Progenitor cell of endocrine pancreas (in vitro differentiated cells): ENCODE measurements at regions not wholly inside any gene's neighbourhood (a gene's known extent, or its start where the extent isn't known, plus 50 kb on each side); places are given as distances from the start of the nearest gene placed in this dataset.

Experiments
- DNase-seq: peaks from one replicate; pipeline ENCODE4 v3.0.0; 2021; ENCODE audit warnings: low spot score; ENCODE audit not compliant: unreplicated experiment
- H3K27ac Mint-ChIP-seq: 2 replicates; pipeline ENCODE4 v1.8.0; 2021; ENCODE audit warnings: mild to moderate bottlenecking, moderate library complexity, mixed read lengths
- H3K27me3 Mint-ChIP-seq: 2 replicates; pipeline ENCODE4 v1.8.0; 2021; ENCODE audit warnings: mixed read lengths
- H3K36me3 Mint-ChIP-seq: 2 replicates; pipeline ENCODE4 v1.8.0; 2022; ENCODE audit warnings: mixed read lengths; ENCODE audit not compliant: insufficient read depth
- H3K4me1 Mint-ChIP-seq: 2 replicates; pipeline ENCODE4 v1.8.0; 2021; ENCODE audit warnings: low read depth, mixed read lengths
- H3K4me3 Mint-ChIP-seq: 2 replicates; pipeline ENCODE4 v1.8.0; 2021; ENCODE audit warnings: low read depth, mild to moderate bottlenecking, moderate library complexity, mixed read lengths
- H3K9me3 Mint-ChIP-seq: 2 replicates; pipeline ENCODE4 v1.8.0; 2021; ENCODE audit warnings: low read depth, mixed read lengths
- CTCF ChIP-seq: fragments of 200-600 bp; sonication (generic); IDR thresholded peaks from one replicate; pipeline ENCODE4 v1.5.0; 2021; ENCODE audit warnings: antibody characterized with exemption, mild to moderate bottlenecking; ENCODE audit not compliant: unreplicated experiment

DNA sequence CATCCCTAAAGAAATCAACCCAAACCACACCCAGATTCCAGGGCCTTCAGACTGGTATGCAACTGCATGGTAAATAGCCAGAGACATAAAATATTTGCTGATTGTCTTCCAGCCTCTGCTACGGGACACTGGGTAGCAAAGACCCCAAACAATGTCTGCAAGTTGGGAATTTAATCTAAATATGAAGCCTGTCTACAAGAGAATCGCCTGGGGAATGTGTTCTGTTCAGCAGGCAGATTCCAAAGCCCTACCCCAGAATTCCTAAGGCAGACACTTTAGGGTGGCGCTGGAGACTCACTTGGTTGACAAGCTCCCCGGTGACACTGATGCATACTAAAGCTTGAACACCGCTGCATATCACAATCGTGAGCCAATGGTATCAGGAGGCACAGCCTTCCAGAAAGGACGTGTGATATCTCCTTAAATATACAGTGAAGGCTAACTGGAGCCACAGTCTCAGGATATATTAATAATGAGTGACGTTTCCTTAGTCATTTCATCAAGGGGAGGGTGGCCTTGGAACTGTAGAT is 684.1 kb downstream of the NTRK3 start:
- H3K4me1 Mint-ChIP-seq: no peaks in the 10 kb centered on the region
- no peaks in the 10 kb centered on the region for H3K9me3 Mint-ChIP-seq
- peaks cover 43% of the 10 kb centered on the region for H3K27me3 Mint-ChIP-seq
- H3K4me3 Mint-ChIP-seq: no peak overlapping the region
- H3K36me3 Mint-ChIP-seq: no peaks in the 10 kb centered on the region
- no peak for DNase-seq
- TF ChIP-seq CTCF: no peak
- no peak overlapping the region for H3K27ac Mint-ChIP-seq

DNA sequence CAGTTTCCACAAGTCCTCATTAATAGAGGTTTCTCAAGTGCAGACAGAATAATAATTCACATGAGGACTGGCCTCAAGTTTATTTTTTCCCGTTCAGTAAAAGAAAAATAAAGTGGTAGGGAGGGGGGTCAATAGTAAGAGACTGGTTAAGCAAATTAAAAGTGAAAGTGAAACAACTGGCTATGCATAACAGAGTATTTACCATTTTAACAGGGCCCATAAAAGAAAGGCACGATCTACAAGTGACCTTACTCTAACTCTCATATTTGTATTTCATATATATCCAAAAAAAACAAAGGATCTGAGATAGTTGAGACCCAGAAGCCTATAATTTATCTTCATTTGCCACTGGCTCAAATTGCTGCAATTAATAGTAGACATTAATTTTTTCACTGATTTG is 686.3 kb downstream of the NTRK3 start:
- H3K9me3 Mint-ChIP-seq: no peaks in the 10 kb centered on the region
- DNase-seq: no peak
- H3K4me1 Mint-ChIP-seq: no peaks in the 10 kb centered on the region
- no peak overlapping the region for H3K4me3 Mint-ChIP-seq
- TF ChIP-seq CTCF: no peak
- H3K27ac Mint-ChIP-seq: no peak overlapping the region
- H3K36me3 Mint-ChIP-seq: no peaks in the 10 kb centered on the region
- peaks cover 50% of the 10 kb centered on the region for H3K27me3 Mint-ChIP-seq

GRCh38 chr15:87569581-87569980 is 687.0 kb downstream of the NTRK3 start:
- no peak overlapping the region for H3K27ac Mint-ChIP-seq
- no peaks in the 10 kb centered on the region for H3K9me3 Mint-ChIP-seq
- H3K4me3 Mint-ChIP-seq: no peak overlapping the region
- H3K27me3 Mint-ChIP-seq: peaks cover 57% of the 10 kb centered on the region
- no peak for TF ChIP-seq CTCF
- no peaks in the 10 kb centered on the region for H3K36me3 Mint-ChIP-seq
- no peak for DNase-seq
- H3K4me1 Mint-ChIP-seq: no peaks in the 10 kb centered on the region

DNA sequence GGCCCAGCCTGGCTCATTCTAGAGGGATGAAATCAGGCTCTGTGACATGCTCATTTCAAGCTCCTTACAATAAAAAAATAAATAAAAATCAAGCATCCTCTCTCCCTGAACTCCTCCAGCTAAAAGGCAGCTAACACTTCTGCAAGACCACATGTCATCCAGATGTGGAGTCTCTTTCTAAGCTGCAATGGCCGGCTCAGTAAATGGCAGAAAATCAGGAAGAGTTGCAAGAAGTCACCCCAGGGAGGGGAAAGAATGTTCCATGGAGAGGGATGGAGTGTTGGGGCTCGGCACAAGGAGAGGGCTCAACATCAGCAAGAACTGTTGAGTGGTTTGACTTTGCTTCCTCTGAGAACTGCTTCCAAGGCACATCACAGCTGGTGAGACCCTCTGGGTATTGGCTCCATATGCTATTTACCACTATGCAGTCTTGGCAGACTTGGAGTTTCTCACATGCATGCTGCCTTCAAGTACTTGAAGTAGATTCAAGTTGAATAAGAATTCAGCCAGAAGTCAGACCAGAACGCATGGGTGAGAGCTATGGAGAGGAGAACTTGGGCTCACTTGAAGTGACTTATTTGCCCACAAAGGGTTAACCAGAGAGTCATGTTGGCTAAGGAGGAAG is 689.0 kb downstream of the NTRK3 start:
- DNase-seq: no peak
- Mint-ChIP-seq H3K27me3 (peaks cover 71% of the 10 kb centered on the region), H3K36me3 (no peaks in the 10 kb centered on the region), H3K9me3 (no peaks in the 10 kb centered on the region), H3K4me3 (no peak overlapping the region), H3K27ac (no peak overlapping the region), H3K4me1 (peaks cover 1% of the 10 kb centered on the region)
- TF ChIP-seq CTCF: no peak

GRCh38 chr15:87566236-87566635 is 690.3 kb downstream of the NTRK3 start:
- Mint-ChIP-seq H3K4me3 (no peak overlapping the region), H3K36me3 (no peaks in the 10 kb centered on the region), H3K27ac (no peak overlapping the region), H3K4me1 (peaks cover 1% of the 10 kb centered on the region), H3K27me3 (peaks cover 73% of the 10 kb centered on the region), H3K9me3 (no peaks in the 10 kb centered on the region)
- DNase-seq: no peak
- no peak for TF ChIP-seq CTCF
